ENCODE measurements at regions not wholly inside any gene's neighbourhood (a gene's known extent, or its start where the extent isn't known, plus 50 kb on each side); places are given as distances from the start of the nearest gene placed in this dataset.

DNA sequence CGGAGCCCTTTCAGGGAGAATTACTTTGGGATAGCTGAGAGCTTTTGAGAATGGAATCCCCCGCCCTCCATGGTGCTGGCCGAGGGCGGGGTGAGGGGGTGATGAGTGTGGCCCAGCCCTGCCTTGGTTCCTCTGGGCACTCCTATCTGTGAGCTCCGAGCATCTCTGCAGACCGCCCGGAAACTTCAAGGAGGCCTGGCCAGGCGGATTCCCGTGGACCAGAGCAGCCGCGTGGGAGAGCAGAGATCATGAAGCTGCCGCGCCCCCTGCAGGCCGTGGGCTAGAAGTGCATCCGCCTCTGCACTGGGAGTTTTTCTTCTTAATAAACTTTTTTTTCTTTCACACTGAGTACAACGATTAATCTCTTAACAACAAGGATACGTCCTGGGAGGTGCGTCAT is 392.9 kb upstream of the EEF2KMT start:
- peak; percentile 37 for DNase-seq

DNA sequence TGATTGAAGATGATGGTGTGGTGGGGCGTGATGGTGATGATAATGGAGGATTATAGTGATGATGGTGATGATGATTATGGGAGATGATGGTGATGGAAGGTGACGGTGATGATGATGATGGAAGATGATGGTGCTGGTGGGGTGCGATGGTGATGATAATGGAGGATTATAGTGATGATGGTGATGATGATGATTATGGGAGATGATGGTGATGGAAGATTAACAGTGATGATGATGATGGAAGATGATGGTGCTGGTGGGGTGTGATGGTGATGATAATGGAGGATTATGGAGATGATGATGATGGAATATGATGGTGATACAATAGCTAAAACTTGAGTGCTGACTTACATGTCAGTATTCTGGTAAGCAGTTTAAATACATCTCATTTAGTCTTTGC is 391.0 kb upstream of the EEF2KMT start:
- DNase-seq = no peak

DNA sequence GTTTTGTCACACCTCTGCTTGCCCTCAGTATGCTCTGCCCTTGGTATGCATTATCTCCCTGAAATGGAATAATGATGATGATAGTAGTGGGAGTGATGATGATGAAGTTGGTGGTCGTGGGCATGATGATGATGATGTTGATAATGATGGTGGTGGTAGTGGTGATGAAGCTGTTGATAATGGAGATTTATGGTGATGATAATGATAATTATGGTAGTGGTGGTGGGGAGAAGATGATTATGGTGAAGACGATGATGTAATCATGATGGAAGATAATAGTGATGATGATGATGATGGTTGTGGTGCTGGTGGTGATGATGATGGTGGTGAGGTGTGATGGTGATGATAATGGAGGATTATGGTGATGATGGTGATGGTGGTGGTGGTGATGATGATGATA is 390.1 kb upstream of the EEF2KMT start:
- DNase-seq = no peak

DNA sequence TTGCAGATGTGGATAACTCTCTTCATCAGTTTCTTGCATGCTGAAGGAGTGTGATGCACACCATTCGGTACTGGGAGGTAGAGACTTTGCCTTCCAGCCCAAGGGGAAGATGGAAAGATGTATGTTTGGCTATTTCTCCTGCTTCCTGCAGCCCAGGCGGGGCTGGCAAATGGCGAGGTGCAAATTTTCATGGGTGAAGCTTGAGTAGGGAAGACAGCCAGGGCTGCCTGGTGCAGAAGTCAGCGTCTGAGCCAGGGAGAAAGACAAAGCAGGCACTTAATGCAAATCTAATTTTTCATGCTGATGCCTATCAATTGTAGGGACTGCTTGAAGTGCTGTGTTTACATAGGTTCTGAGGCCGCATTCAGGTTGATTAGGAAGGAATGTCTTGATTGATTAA is 384.7 kb upstream of the EEF2KMT start:
- DNase-seq = no peak

DNA sequence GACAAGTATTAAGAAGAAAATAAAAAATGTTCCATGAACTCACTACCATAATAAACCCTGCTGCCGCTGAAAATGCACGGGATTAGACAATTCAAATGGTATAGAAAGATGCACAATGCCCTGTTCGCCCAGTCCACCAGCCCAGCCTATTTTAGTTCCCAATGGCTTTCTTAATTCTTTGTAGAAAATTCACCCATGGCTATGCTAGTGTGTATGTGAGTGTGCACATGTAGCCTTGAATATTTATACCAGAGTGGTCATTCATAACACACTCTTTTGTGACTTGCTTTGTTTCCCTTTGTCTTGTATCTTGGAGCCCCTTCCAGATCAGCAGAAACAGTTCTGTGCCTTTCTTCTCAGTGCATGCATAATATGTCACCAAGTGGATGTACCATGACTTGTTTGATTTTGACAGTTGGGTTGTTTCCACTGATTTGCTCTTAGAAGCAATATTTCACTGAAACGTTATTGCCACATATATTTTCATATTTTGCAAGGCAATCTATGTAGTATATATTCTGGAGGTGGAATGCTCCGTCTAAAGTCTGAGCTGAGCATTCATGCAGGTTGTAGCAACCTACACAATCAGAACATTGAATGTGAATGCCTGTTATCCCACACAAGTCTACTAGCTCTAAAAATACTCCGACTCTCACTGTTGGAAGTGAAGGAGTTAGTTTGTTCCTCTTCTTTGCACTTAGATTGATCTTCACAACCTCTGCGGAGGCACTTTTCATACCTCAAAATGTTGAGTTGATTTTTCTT is 383.0 kb upstream of the EEF2KMT start:
- no peak for DNase-seq

DNA sequence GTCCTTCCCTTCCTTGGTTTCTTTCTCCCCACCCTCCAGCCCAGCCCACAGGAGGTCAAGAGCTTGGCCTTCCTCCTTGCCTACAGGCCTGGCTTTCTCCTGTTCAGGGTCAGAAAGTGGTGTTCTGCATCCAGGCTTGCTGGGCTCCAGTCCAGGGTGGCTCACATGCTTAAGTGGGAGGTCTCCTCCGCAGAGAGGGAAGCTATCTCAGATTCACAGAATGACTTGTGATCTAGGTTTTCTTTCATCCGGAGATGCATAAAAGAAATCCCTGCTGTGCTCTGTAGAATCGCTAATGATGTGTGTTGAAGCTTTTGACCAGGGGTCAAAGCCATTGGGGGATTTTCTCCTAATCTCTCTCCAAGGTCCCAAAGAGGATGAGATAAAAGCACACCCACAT is 382.3 kb upstream of the EEF2KMT start:
- no peak for DNase-seq

DNA sequence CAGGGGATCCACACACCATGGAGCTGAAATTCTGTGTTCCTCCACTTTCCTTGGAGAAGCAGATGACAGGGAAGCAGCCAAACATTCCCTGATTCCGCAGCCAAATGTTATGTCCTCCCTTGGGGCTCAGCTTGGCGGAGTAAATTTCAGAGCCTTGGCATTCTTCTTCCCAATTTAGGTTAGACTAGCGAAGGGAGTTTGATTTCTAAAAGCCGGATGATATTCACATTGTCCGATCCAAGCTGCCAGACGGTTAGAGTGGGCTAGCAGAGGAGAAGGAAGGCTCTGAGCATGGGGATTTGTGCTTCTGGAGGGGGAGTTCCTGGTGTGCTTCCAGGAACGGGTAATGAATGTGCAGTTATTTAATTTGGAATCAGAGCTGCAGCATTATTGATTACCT is 380.4 kb upstream of the EEF2KMT start:
- no peak for DNase-seq

DNA sequence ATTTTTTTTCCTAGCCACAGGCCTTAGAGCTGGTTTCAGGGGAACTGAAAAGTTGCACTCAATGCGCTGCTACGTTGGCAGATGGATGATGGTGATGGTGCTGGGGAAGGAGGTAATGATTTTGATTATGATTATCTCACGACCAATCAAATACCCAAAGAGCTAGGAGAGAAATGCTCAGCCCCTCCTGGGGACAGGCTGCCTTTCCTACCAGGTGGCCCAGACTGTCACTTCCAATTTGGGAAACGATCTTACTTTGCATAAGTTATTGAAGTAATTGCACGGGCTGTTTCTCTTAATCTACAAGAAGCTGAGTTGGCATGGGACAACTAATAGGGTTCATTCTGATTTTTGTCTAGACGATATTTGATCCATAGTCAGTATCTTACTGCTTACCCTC is 379.7 kb upstream of the EEF2KMT start:
- no peak for DNase-seq

DNA sequence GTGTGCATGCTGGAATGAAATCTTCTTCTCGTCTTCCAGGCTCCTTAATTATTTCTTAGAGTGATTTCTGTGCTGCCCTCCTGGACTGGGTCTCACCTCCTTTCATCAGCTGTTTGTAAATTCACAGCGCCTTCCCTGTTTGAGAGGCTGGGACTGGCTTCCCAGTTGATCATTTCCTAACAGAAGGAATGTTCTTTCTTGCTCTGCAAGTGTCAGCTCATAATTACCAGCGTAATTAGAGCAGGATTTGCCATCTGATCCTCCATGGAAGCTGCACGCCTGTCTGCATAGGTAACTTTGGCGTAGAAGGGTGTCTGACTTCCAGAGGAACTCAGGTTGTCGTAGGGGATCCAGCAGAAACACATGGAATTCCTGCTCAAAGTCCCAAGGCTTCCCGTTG is 375.0 kb upstream of the EEF2KMT start:
- DNase-seq = no peak

DNA sequence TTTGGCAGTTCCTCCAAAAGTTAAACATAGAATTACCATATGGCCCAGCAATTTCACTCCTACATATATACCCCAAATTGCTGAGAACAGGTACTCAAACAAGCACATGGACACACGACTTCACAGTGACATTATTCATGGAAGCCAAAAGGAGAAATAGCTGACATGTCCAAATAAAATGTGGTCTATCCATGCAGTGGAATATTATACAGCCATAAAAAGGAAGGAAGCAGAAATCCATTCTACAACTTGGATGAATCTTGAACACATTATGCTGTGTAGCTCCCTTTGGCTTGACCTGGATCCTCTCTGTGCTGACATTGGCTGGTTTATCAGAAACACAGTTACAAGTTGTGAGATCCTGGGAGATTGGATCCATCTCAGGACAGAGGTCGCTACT is 370.9 kb upstream of the EEF2KMT start:
- DNase-seq = no peak

DNA sequence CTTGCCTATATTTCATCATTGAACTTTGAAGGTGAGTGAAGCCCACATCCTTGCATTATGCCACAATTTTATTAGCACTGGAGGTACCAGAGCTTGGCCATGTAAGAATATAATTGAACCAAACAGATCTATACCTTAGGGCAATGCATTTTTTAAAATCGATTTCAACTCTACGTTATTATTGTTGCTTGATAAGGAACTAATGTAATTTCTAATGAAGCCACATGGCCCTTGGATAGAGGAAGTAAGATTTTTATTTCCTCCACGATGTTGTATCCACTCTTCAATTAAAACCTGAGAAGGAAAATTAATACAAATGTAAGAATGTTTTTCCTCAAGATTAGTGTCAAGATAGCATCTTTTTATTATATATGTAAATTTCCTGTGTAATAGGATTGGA is 370.0 kb upstream of the EEF2KMT start:
- no peak for DNase-seq

DNA sequence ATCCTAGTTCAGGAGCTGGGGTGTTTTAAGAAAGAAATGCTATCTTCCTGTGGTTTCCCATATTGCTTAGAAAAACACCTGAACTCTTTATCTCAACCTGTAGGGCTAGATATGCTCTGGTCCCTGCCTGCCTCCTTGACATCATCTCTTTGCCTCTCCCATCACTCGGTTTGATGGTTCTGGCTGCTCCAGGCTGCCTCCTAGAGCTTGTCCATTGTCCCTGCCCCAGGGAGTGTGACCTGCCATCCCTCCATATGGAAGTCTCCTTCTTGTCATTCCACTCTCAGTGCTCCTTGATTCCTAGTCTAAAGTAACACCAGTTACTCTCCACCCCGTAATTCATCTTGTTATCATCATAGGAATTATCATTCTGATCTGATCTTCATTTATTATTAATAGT is 369.0 kb upstream of the EEF2KMT start:
- no peak for DNase-seq

DNA sequence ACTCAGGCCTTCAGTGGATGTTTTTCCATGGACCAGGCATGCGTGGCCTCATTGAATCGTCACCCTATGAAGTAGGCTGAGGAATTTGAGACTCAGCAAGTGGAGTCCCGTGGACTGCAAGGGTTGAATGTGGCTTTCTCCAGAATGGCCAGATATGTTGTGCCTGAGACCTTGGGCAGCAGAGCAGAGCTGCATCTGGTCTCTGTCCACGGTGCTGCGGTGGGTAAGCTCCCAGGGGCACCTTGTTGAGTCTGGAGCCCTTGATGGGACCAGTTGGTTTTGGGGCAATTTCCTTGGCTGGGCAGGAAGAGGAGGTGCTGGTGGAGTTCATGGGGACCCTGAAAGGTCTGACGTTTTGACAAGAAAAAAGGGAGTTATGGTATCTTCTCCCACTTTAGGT is 368.1 kb upstream of the EEF2KMT start:
- no peak for DNase-seq

DNA sequence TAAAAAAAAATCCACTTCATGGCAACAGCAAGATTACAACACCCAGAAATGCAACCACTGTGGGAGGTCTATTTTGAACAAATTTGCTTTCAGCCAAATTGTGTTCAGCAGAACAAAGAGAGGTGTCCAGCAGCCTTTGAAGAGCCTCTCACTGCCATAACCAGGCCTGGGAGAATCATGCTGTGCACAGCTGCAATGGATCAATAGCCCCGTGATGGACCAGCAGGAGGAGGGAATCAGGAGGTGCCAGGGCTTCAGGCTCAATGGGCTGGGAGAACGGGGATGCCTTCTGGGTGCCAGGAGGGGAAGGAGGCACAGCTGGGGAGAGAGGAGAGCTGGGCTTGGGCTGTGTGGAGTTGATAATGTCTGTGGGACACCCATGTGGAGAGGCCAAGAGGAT is 366.2 kb upstream of the EEF2KMT start:
- DNase-seq = no peak

DNA sequence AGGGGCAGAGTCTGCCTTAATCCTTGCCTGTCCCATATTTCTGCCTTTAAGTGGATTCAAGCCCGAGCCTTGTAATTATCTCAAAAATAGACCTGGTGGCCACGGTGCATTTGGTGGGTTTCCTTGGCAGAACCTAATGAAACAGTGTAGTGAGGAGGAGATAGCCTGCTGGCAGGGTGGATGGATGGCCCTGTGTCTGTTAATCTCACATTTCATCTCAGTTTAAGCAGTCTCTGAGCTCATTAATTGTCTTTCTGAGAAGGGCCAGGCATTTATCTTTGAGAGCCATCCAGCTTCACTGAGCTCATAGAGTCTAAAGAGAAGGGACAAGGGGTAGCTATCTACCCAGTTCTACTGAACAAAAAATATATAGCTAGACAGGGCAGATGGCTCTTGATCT is 364.0 kb upstream of the EEF2KMT start:
- no peak for DNase-seq

DNA sequence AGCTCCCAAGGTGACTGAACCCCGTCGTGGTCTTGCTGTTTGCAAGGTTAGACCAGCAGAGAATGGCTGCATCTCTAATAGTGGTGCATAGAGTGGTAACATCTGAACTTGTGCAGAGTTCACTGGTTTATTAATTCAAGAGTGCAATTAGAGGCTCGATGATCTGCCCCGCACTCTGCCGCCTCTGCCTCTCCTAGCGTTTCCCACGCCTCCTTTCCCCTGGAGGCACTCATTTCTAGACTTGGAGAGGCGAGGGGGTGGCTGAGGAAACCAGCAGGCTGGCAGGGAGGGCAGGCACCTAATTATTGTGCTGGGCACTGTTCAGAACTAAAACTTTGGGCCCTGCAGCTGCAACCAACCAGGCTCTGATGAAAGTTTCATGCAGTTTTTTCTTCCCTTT is 363.5 kb upstream of the EEF2KMT start:
- DNase-seq = no peak

DNA sequence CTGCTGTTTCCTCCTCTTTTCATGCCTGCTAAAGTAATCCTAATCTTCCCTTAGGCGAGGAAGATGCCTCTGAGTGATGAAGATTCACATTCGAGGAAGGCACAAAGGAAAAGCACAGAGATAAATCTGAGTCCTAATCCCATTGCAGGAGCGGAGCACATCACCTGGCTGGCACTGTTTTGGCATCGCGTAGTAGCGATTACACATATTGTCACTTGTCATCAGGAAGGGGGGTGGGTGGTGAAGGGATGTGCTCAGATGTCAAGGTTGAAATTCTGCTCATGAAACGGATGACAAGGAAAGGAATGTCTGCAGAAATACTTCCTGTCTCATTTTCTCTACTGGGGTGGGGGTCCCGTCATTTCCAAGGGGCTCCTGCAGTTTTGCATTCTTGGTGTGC is 363.1 kb upstream of the EEF2KMT start:
- no peak for DNase-seq

DNA sequence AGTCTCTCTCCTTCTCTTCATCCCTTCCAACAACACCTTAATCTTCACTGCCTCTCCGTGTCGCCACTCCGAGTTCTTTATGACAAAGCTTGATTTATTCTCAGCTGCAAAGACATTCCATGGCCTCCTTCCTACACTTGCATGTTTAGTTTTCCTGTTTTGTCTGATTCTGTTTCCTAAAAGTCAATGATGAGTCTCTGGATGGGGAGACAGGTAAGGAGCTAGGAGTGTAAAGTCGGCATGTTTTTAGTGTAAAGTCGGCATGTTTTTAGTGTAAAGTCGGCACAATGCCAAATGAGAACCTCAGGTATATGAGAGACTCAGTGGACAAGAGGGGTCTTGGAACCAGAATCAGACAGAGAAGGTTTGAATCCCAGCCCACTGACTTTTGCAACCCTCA is 362.3 kb upstream of the EEF2KMT start:
- DNase-seq = no peak

DNA sequence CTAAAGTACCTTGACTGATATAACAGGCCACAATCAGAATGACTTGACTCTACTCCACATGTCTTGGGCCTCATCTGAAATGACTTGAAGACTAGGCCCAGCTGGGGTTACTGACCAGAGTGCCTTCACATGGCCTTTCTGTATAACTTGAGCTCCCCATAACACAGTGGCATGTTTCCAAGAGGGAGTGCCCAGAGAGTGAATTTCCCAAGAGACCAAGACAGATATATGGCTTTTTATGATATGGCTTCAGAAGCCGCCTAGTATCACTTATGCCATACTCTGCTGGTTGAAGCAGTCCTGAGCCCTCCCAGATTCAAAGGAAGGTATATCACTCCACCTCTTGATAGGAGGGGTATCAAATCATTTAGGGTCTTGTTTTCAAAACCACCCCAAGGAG is 357.5 kb upstream of the EEF2KMT start:
- DNase-seq = no peak

DNA sequence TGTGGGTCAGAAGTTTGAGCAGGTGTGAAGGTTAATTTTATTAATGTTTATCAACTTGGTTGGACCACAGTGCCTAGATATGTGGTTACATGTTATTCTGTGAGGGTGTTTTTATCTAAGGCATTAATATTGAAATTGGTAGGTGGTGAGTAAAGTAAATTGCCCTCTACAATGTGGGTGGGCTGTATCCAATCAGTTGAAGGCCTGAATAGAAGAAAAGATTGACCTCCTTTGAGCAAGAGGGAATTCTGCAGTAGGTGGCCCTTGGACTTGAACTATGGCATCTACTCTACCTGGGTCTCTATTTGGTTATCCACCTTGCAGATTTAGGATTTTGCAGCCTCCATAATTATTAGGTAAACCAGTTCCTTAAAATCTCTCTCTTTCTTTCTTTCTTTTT is 356.8 kb upstream of the EEF2KMT start:
- DNase-seq = no peak

DNA sequence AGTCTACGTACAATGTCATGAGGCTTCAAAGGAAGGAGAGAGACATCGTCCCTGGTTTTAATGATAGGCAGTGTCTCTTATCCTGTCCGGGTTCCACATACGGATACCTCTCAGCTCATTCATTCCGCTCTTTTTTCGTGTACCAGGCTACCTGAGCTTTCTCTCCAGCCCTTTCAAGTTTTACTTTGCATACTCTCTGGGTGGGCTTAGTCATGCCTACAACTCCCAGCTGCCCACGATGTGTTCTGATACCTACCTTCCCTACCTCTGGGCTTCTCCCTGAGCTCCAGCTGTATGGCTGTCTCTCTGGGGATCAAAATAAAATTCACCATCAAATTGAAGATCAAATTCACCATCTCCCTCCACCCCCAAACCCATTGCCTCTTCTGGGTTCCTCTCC is 354.0 kb upstream of the EEF2KMT start:
- no peak for DNase-seq

DNA sequence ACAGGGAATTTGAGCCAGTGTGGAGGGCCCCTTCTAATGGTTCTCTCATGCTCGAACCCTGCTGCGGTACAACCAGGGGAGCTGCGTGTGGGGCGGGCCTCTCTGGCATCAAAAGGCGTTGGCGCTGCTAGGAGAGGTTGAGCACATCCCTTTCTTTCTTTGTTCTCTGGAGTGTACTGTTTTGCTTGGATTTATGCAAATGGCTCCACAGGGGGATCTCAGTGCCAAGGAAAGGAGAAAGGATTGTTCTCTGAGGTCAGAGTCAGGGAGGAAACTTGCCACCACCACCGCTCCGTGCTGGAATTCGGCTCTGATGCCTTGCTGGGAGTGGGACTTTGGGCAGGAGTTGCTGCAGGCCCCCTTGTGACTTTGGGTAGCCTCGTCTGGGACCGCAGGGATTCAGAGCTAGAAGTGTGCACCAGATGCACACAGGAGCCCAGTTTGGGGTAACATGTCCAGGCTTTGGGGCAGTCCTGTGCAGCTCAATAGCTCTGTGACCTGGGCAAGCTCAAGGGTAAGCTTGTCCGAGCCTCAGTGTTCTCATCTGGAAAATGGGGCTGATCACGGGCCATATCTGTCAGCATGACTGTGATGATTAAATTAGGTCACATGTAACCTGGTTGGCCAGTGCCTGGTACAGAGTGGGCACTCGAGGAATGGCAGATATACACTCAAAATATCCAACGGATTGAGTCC is 353.0 kb upstream of the EEF2KMT start:
- DNase-seq = no peak

DNA sequence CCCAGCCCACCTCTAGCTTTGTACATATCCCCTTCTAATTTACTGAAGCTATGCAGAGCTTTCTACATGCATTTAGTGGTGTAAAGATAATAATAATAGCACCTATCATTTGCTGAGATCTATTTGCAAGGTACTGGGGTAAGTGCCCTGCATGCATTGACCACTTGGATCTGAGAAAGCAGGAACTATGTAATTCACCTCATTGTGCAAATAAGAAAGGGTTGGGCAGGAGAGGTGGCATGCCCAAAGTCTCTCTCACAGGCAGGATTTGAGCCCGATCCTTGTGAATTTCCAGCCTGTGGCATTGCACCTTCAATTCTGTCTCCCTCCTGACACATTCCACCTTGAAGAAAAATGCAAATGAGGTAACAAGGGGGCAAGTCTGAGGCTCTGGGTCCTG is 352.3 kb upstream of the EEF2KMT start:
- no peak for DNase-seq

DNA sequence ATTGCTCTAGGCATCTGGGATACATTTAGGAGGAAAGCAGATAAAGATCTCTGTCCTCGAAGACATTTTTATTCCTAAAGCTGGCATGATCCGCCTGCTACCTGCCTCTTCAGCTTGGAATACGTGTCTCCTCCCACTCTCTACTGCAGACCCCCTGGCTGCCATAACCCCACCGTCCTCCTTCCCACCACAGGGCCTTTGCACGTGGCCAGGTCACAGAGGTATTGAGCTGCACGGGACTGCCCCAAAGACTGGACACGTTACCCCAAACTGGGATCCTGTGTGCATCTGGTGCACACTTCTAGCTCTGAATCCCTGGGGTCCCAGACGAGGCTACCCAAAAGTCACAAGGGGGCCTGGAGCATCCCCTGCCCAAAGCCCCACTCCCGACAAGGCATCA is 351.2 kb upstream of the EEF2KMT start:
- no peak for DNase-seq

DNA sequence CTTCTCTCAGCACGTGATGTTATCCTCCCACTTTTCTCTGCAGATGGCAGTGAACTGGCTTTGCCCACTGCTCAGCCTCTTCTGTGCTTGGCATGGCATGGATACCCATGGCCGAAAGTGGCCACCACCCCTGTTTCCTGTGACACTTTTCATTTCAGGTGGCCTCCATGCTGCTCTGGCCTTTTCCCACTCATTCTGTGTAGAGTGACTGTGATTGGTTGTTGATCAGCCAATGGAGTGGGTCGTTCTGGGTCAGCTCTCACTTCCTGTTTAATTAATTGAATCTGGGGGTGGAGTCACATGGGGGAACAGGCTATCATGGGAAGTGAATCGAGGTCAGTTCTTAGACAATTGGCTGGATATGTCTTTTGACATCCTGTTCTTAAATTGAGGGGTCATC is 350.1 kb upstream of the EEF2KMT start:
- DNase-seq = no peak
